ENCODE measurements at regions not wholly inside any gene's neighbourhood (a gene's known extent, or its start where the extent isn't known, plus 50 kb on each side); places are given as distances from the start of the nearest gene placed in this dataset.

DNA sequence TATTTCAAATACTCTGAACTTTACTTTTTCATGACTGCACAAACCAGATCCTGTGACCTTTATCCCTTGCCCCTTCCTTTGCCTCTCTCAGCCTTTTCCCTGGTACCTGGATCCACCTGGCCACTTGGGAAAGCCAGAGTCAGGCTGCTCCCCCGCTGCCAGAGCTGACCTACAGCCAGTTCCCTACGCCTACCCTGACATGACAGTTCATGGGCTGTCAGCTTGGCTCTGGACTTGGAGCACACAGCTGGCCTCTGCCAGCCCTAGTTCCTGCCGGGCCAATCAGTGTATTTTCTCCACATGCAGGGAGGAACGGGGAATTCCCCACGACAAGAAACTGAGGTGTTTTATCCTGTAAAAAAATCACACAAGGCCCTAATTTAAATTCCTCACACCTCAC lies 382.6 kb downstream of the INSC start:
- H3K9me3 ChIP-seq (ENCODE audit: low read depth): no peaks in the 10 kb centered on the region
- H3K9me2 ChIP-seq (replicated peaks; ENCODE audit: insufficient read depth): no peaks in the 10 kb centered on the region
- H3K4me1 ChIP-seq (ENCODE audit: insufficient read depth): peaks cover 5% of the 10 kb centered on the region
- H4K20me1 ChIP-seq (ENCODE audit: insufficient read depth, poor library complexity, severe bottlenecking): no peaks in the 10 kb centered on the region
- no peak overlapping the region for H3K4me2 ChIP-seq
- H3K27ac ChIP-seq: peak overlapping the region; percentile 29
- H3K4me3 ChIP-seq: no peak overlapping the region
- 75% methylated on average over 5 of the region's 5 CpGs for WGBS (ENCODE audit: low lambda C conversion rate, missing lambda C conversion rate)
- H3K27me3 ChIP-seq: no peaks in the 10 kb centered on the region
- DNase-seq (ENCODE audit: low spot score): peak; percentile 19
- H2AFZ ChIP-seq: no peak overlapping the region
- H3K36me3 ChIP-seq (replicated peaks; ENCODE audit: insufficient read depth, low read depth): no peaks in the 10 kb centered on the region
- TF ChIP-seq EZH2phosphoT487 (IDR thresholded peaks at IDR 0.05; ENCODE audit: low read depth, severe bottlenecking, unreplicated experiment) (no peak), CTCF (IDR thresholded peaks at IDR 0.05; ENCODE audit: poor library complexity) (no peak)
- H3K79me2 ChIP-seq: no peaks in the 10 kb centered on the region

DNA sequence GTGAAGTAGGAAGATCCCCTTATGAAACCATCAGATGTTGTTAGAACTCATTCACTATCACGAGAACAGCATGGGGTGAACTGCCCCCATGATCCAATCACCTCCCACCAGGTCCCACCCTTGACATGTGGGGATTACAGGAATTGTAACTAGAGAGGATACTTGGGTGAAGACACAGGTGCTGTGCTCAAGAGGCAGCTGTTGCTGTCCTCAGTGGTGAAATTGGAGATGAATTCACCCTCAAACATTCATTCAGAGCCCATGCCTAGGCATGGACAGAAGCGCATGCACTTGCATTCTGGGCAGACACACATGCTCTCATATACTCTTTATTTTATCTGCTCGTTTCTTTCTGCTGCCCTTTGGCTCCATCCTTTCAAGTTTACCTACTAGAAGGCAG lies 385.0 kb downstream of the INSC start:
- H3K79me2 ChIP-seq: no peaks in the 10 kb centered on the region
- H3K36me3 ChIP-seq (replicated peaks; ENCODE audit: insufficient read depth, low read depth): no peaks in the 10 kb centered on the region
- H3K4me3 ChIP-seq: no peak overlapping the region
- no peak overlapping the region for H2AFZ ChIP-seq
- DNase-seq (ENCODE audit: low spot score): no peak
- H3K4me1 ChIP-seq (ENCODE audit: insufficient read depth): peaks cover 5% of the 10 kb centered on the region
- no peaks in the 10 kb centered on the region for H3K9me2 ChIP-seq (replicated peaks; ENCODE audit: insufficient read depth)
- no peaks in the 10 kb centered on the region for H3K9me3 ChIP-seq (ENCODE audit: low read depth)
- 74% methylated on average over 3 of the region's 3 CpGs for WGBS (ENCODE audit: low lambda C conversion rate, missing lambda C conversion rate)
- H3K4me2 ChIP-seq: no peak overlapping the region
- no peaks in the 10 kb centered on the region for H3K27me3 ChIP-seq
- no peaks in the 10 kb centered on the region for H4K20me1 ChIP-seq (ENCODE audit: insufficient read depth, poor library complexity, severe bottlenecking)
- no peak overlapping the region for H3K27ac ChIP-seq
- no peak for TF ChIP-seq EZH2 (IDR thresholded peaks at IDR 0.05; ENCODE audit: borderline replicate concordance)
- no peak for TF ChIP-seq CTCF (IDR thresholded peaks at IDR 0.05; ENCODE audit: poor library complexity)
- TF ChIP-seq EZH2phosphoT487 (IDR thresholded peaks at IDR 0.05; ENCODE audit: low read depth, severe bottlenecking, unreplicated experiment): no peak

DNA sequence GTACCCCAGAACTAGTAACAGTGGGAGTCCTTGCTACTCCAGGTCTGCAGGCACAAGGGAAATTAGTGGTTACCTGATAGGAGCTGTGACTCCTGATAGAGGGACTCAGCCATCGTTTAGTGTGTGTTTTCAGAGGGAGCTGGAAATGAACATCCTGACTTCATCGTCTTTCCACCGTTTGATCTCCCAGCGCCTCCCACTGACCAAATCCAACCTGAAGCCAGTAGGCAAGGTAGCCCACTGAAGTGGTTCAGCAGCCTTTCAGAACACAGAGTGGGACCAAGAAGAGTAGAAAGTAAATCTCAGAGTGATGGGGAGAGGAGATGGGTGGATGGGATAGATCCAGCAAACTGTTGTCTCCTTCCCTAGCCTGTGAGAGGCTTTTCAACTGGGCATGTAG lies 385.9 kb downstream of the INSC start:
- Histone ChIP-seq H3K4me3 (no peak overlapping the region), H3K79me2 (no peaks in the 10 kb centered on the region), H3K27me3 (no peaks in the 10 kb centered on the region), H3K9me2 (replicated peaks; ENCODE audit: insufficient read depth) (no peaks in the 10 kb centered on the region), H3K36me3 (replicated peaks; ENCODE audit: insufficient read depth, low read depth) (no peaks in the 10 kb centered on the region), H3K9me3 (ENCODE audit: low read depth) (no peaks in the 10 kb centered on the region), H3K4me1 (ENCODE audit: insufficient read depth) (peaks cover 5% of the 10 kb centered on the region), H3K27ac (no peak overlapping the region), H2AFZ (no peak overlapping the region), H3K4me2 (no peak overlapping the region), H4K20me1 (ENCODE audit: insufficient read depth, poor library complexity, severe bottlenecking) (no peaks in the 10 kb centered on the region)
- no peak for TF ChIP-seq EZH2 (IDR thresholded peaks at IDR 0.05; ENCODE audit: borderline replicate concordance)
- TF ChIP-seq EZH2phosphoT487 (IDR thresholded peaks at IDR 0.05; ENCODE audit: low read depth, severe bottlenecking, unreplicated experiment): no peak
- no peak for TF ChIP-seq CTCF (IDR thresholded peaks at IDR 0.05; ENCODE audit: poor library complexity)
- no peak for DNase-seq (ENCODE audit: low spot score)
- WGBS (ENCODE audit: low lambda C conversion rate, missing lambda C conversion rate): 75% methylated on average over 4 of the region's 4 CpGs

GRCh38 chr11:15501566-15501965 lies 386.8 kb downstream of the INSC start:
- H3K9me3 ChIP-seq (ENCODE audit: low read depth): no peaks in the 10 kb centered on the region
- H3K4me2 ChIP-seq: no peak overlapping the region
- no peak for DNase-seq (ENCODE audit: low spot score)
- no peaks in the 10 kb centered on the region for H3K79me2 ChIP-seq
- H3K27me3 ChIP-seq: no peaks in the 10 kb centered on the region
- WGBS (ENCODE audit: low lambda C conversion rate, missing lambda C conversion rate): 91% methylated on average over 7 of the region's 7 CpGs
- H3K4me1 ChIP-seq (ENCODE audit: insufficient read depth): peaks cover 5% of the 10 kb centered on the region
- H3K9me2 ChIP-seq (replicated peaks; ENCODE audit: insufficient read depth): no peaks in the 10 kb centered on the region
- no peaks in the 10 kb centered on the region for H3K36me3 ChIP-seq (replicated peaks; ENCODE audit: insufficient read depth, low read depth)
- H4K20me1 ChIP-seq (ENCODE audit: insufficient read depth, poor library complexity, severe bottlenecking): no peaks in the 10 kb centered on the region
- no peak overlapping the region for H3K27ac ChIP-seq
- TF ChIP-seq CTCF (IDR thresholded peaks at IDR 0.05; ENCODE audit: poor library complexity): no peak
- TF ChIP-seq EZH2phosphoT487 (IDR thresholded peaks at IDR 0.05; ENCODE audit: low read depth, severe bottlenecking, unreplicated experiment): no peak
- no peak for TF ChIP-seq EZH2 (IDR thresholded peaks at IDR 0.05; ENCODE audit: borderline replicate concordance)
- H2AFZ ChIP-seq: no peak overlapping the region
- no peak overlapping the region for H3K4me3 ChIP-seq
